HG03097 (cell line): ENCODE measurements at regions not wholly inside any gene's neighbourhood (a gene's known extent, or its start where the extent isn't known, plus 50 kb on each side); places are given as distances from the start of the nearest gene placed in this dataset.
"Not testable (repeated sequence)": the region's sequence is repeated elsewhere in the genome, so short reads cannot be mapped to it uniquely, and the experiment has no call there.

Source experiments
- ATAC-seq: cut with Tn5 transposase; IDR thresholded peaks from one replicate; pipeline ENCODE4 v1.9.1; 2021; ENCODE audit not compliant: unreplicated experiment, low FRiP score

DNA sequence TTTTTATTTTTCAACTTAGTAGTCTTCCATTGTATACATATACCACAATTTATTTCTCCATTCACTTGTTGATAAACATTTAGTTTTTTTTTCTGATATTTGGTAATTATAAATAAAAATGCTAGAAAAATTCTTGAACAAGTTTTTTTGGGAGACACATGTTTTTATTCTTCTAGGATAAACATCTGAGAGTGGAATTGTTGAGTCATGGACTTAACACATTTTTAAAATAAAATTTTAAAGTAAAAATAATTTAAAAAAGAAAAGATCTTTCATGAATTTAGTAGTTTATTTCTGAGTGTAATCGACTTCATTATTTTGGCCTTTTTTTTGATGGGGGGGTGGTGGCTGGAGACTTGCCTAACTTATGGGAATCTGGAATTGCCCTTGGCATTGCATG lies 391.1 kb downstream of the KCNJ2 start:
- no peak for ATAC-seq

DNA sequence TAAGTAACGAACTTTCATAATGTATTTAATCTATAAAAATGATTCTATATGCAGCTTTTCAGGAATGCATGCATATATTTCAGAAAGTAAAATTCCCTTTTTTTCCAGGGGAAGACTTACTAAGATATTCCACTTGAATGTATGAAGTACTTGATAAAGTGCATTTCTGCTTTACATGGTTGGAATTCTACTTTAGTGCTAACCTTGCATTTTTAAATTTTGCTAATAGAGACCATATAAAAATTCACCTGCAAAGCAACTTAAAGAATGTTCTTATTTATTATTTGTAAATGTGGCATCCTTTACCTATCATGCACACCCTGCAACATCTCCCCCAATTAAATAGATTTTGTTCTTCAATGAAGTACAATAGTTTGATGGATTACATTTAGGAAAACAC lies 392.8 kb downstream of the KCNJ2 start:
- ATAC-seq: no peak

DNA sequence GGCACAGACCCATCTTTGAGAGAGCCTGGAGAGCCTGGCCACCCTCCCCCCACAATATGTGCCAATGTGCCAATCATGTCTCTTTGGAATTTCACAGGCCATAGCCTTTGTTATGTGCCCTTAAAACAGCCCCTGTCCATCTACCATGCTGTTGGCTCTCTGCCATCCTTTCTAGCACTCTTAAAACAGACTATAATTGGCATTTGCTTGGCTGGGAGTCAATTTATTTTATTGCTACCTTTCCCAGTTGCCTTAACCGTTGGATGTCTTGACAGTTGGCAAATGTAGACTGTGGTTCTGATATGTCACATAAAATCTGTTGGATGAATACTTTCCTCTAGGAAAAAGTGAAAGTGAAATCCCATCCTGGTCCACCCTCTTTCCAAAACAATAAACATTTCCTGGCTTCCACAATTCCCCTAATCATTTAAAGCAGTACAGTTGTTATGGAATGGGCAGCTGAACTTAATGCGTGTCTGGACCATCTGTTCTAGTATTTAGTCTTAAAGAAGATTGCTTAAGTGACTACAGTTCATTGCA lies 394.0 kb downstream of the KCNJ2 start:
- ATAC-seq: no peak

DNA sequence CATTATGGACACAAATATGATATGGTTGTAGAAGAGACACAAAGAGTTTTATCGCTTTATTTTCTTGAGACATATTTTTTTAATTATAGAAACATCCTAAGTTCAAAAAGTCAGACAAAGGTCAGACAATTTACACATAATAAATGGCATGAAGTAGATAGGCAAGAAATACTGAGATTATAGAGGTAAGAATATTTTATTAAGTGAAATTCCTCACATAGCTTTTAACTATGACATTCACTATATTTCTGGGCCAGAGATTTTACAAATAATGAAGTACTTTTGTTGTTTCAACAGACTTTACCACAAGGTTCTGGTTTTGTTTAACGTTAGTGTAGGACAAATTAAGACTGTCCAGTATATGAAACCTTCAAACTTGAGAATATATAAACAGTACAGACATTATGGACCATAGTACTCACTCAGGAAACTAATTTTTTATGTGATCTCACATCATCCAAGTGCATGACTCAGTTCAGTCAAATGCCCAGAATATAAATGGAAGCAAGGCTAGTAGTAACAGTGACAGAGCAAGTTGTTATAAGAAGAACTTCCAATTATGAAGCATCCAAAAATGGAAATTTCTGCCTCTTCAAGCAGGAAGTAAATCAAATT lies 394.8 kb downstream of the KCNJ2 start:
- ATAC-seq: no peak

DNA sequence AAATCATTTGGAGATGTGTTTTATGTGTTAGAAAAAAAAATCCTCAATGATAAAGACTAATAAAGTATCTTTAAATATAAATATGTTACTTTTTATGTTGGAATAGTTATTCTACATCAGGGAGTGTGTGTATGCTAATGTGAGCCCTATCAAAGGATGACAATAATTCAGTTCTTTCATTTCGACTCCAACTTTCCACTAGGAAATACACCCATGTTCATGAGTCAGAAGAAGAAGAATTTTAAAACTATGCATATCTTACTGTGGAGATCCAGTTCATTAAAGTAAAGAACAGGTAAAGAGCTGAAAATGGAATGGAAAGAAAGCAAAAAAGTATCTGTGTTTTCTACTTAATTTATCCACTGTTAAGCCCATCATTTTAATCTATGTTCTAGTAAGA lies 399.8 kb downstream of the KCNJ2 start:
- no peak for ATAC-seq

DNA sequence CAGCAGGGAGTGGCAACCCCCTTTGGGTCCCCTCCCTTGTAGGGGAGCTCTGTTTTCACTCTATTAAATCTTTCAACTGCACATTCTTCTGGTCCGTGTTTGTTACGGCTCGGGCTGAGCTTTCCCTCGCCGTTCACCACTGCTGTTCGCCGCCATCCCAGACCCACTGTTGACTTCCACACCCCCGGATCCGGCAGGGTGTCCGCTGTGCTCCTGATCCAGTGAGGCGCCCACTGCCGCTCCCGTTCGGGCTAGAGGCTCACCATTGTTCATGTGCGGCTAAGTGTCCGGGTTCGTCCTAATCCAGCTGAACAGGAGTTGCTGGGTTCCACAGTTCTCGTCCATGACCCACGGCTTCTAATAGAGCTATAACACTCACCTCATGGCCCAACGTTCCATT lies 408.1 kb downstream of the KCNJ2 start:
- no peak for ATAC-seq

DNA sequence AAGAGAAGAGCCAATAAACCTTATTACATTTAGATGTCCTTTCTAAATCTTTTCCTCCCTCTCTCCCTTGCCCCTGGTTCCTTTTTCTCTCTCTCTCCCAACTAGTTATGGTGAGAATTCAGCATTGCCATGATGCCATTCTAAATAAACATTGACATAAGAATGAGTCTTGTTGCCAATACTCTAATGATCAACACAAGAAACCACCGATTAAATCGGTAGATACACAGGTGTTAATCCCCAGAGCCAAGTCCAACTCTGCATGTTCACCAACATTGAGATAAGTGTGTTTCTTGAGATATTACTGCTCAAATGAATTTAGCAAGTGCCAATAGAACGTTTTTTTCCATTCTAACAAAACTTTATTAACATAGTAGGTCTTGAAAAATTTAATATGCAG lies 412.1 kb downstream of the KCNJ2 start:
- ATAC-seq: no peak

DNA sequence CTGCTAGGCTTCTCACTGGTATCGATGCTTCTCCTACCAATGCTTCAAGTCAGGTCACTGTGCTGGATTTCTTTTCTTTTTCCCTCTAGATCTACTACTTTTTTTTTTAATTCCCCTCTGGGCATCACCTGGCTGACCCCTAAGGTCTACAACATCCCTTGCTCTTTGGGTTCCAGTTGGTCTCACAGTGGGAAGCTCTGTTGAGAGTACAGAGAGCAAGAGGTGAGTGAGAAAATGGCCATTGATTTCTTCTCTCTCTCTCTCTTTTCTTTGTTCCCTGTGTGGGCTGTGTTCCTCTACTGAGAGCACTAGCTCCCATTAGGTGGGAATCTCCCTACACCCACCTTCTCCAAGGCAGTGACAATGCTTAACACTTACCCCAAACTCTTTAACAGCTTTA lies 413.4 kb downstream of the KCNJ2 start:
- no peak for ATAC-seq

DNA sequence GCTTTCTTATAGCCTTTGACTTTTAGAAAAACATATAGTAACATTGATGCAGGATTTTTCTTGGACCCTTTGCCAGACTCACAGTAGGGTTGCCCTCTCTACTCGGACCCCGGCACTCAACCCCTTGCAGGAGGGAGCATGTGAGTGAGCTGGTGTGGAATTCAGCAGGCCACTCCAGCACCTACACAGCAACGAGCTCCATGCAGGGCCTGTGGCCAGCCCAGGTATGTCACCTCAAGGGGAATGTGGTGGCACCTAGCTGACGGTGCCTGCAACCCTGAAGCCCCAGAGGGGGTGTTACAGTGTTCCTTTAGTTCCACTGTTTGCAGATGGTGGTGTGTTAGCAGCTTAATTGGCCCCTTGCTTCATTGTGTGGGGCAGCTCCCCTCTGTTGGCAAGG lies 414.9 kb downstream of the KCNJ2 start:
- ATAC-seq: no peak

DNA sequence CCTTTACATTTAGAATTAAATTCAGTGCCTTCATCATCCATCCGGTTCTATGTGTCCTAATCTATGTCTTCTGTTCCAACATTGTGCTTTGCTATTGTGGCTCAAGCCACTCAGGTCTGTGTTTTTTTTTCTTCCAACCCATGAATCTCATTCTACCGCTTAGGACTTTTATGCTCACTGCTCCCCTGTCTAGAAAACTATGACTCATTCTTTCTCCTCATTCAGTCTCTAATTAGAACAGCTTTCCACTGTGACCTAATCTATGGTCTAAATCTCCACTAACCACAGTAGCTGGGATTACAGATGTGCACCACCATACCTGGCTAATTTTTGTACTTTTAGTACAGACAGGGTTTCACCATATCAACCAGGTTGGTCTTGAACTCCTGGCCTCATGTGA lies 418.7 kb downstream of the KCNJ2 start:
- no peak for ATAC-seq

DNA sequence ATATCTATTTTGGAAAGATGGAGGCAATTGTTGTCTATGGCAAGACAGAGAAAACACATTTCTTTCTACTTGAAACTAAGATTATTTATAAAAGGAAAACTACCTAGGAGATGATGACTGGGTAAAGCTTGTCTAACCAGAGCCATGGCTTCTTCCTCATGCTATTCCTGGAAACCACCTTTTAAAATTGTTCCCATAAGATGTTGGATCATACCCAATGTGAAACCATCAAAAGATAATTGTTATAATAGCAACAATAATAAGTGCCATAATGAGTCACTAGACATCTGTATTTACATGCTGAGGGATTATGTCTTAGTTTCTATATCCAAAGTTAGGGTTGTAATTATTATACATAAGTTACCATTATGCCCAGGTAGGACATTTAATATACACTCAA lies 428.4 kb downstream of the KCNJ2 start:
- no peak for ATAC-seq

DNA sequence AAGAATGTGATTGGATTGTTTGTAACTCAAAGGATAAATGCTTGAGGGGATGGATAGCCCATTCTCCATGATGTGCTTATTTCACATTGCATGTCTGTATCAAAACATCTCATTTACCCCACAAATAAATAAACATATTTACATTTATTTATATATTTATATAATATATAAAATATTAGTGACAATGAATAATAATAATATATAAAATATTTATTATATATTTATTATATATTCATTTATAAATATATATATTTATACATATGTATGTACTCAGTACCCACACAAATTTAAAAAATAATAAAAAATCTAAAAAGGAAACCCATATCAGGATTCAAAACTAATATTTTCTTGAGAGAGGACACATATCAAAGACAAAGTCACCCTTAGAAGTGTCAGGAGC lies 429.9 kb downstream of the KCNJ2 start:
- ATAC-seq: no peak

DNA sequence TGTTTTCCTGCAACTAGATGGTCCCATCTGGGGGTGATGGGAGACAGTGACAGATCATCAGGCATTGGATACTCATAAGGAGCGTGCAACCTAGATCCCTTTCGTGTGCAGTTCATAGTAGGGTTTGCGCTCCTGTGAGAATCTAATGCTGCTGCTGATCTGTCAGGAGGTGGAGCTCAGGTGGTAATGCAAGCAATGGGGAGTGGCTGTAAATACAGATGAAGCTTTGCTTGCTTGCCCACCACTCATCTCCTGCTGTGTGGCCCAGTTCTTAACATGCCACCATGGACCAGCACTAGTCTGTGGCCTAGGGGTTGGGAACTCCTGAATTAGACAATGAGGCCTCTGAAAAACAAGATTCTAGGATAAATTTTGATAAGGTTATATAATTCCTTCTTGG lies 430.6 kb downstream of the KCNJ2 start:
- ATAC-seq: not testable (repeated sequence)

DNA sequence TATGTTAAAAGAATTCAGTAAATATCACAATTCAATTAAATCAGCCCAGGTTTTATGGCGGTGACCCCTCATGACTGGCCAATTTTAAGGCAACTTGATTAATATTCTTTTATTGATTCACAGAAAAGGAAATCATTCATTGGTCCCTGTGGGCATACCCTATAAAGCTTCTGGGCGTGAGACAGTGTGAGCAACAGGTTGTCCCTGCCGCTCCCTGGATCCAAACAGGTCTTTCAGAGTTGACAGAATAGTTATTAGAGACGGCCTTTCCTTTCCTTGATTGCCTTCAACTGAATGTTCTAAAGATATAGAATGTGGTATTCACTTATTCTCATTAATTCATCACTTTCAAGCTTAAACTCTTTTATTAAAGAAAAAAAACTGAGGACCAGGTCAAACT lies 433.9 kb downstream of the KCNJ2 start:
- no peak for ATAC-seq

DNA sequence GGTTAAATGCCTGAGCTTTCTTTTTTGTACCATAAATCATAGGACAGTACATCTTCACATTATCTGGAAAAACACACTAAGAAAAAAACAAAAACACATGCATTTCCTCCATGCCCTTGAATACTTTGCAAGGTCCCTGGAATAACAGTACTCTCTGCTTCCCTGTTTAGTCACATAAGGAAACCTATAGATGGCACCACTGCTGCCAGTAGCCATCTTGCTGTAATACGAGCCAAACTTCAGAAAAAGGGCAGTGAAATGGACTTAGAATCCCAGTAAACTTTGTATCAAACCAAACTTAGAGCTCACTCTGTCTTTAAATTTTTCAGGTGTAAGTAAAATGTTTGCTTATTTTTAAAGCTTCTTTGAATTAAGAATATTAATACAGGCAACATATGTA lies 435.5 kb downstream of the KCNJ2 start:
- ATAC-seq: no peak

DNA sequence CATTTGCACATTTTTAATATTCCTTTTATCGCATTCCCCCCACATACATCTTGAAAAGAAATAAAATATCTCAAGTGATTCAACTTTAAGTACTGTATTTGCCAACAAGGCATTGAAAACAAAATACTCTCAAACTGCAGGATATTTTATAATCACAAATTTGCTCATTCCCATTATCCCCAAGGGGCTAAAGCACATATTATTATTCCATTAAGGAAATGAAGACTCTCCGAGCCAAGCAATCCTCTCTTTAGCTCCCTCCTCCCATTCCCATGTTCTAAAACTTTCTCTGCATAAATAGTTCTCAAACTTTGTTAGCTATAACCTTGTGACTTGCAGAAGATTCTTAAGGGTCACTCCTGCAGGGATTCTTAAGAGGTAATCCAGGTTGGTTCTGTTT lies 436.8 kb downstream of the KCNJ2 start:
- no peak for ATAC-seq

DNA sequence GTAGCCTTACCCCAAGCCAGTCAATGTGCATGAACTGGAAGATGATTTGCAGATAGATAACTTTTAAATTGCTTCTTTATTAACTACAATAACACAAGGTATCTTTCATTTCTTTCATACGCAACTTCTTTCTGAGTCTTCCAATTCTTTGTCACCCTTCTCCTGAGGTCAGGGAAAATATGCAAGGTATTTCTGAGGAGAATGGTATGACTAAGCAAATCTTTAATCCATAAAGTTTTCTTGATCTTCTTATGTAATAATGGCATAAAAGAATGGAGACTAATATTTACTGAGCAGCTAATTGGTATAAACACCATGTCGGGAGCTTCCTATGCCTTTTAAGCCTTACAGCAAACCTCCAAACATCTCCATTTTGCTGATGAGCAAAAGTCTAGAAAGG lies 438.9 kb downstream of the KCNJ2 start:
- no peak for ATAC-seq

DNA sequence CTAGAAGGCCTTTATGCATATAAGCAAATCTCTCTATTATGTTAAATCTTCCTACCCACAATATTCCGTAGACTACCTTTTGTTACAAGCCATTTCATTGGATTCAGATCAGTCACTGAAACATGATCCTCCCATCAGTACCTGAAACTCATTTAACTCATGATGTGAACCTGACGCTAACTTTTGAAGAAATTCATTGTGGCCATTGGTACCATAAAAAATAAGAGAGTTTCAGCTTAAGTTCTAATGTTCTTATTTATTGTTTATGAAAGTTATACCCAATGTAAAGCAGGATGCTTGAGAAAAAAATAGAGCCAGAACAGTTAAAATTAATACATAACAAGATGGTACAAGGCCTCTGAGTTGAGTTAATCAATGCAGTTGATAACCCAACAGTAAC lies 439.6 kb downstream of the KCNJ2 start:
- ATAC-seq: no peak

DNA sequence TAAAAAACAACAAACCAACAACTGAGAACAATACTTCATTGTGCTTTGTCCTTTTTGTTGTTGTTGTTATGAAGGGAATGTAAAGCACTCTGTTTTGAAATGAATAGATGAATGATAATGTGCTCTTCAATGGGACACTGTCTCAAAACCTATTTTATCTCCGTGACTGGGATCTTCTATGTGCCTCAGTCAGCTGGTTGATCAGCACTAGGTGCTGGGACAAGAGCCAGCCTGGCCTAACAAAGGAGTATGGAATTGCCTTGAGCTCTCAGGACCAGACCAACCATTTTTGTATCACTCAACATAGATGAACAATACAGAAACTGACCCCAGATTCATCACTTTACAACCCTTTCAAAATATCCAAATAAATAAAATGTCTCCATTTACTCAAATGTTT lies 440.2 kb downstream of the KCNJ2 start:
- ATAC-seq: no peak

DNA sequence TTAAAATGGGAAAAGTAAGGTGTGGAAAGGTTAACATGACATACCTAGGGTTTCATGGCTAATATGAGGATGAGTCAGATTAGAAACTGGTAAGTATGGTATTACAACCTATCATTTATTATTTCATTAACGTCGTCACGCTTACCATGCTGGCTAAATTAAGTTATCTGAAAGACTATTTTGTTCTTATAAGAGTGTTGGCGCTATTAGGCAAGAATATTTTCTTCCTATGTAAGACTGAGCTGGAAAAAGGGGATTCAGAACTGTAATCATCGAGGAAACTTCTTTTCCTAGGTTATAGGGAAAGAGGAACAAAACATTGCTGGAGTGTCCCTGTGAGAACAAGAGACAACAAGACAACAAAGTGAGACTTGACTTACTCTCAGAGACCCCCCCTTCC lies 440.8 kb downstream of the KCNJ2 start:
- ATAC-seq: no peak

DNA sequence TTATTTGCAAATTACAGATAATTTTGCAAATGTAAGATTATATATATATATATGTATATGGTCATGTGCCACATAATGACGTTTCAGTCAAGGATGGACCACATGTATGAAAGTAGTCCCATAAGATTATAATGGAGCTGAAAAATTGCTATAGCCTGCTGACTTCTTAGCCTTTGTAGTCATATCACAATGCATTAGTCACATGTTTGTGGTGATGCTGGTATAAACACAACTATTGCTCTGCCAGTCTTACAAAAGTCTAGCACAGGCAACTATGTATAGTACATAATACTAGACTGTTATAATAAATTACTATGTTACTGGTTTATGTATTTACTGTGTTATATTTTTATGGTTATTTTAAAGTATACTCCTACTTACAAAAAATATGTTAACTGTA lies 444.3 kb downstream of the KCNJ2 start:
- ATAC-seq: no peak

DNA sequence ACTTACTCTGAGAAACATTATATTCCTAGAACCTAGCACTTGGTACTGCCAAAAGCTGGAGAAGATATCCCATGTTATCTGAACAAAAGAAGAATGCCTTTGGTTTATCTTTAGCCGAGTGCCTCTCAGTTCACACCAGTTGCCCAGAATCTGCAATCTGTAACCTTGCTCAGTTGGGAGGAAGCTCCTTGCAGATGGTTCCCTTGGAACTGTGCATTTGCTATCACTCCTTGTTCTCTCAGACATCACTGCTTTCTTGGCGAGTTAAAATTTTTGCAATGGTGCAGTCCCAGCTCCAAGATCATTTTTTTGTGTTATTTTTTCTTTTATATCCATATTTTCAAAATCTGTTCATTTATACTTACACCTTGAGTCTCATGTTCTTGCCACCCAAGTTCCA lies 446.5 kb downstream of the KCNJ2 start:
- no peak for ATAC-seq

DNA sequence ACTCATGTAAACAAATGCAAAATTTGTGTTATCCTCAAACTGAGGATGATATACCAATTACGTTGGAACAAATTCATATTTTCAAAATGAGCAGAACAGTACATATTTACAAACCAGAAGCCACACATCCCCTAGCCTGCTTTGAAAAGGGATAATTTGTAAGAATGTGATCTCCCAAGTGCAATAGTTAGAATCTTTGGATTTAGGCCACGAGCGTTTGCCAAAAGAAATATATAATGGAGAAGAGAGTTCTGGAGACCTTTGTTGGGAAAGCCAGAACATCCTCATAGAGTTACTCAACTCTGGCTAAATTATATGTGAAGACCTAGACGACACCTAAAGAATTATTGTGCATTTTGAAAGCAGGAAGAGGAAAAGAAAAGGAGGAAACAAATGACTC lies 449.3 kb downstream of the KCNJ2 start:
- no peak for ATAC-seq
